Lower leg skin (tissue), 4 donors: ENCODE measurements at regions not wholly inside any gene's neighbourhood (a gene's known extent, or its start where the extent isn't known, plus 50 kb on each side); places are given as distances from the start of the nearest gene placed in this dataset.

Experiments used
- DNase-seq, 2 donors: peaks; one replicate each; pipeline ENCODE4 v3.0.0-alpha.2; 2019; ENCODE audit warnings: low spot score in 2 of 2
- H3K4me3 ChIP-seq: fragments of 200-600 bp; sonication (generic); 2 replicates; pipeline ENCODE4 v1.5.1; 2017; ENCODE audit warnings: mild to moderate bottlenecking, low read depth; ENCODE audit not compliant: poor library complexity, severe bottlenecking
- CTCF ChIP-seq, 3 donors: fragments of 450-650 bp; IDR thresholded peaks; one replicate each; pipeline ENCODE4 v1.5.1; 2016; ENCODE audit warnings: antibody characterized with exemption in 3 of 3, mild to moderate bottlenecking in 3 of 3, moderate library complexity in 2 of 3
- POLR2A ChIP-seq, 2 donors: fragments of 450-650 bp; IDR thresholded peaks; one replicate each; pipeline ENCODE4 v1.6.1; 2016 to 2017; ENCODE audit warnings: antibody characterized with exemption in 2 of 2, mild to moderate bottlenecking in 1 of 2, moderate library complexity in 1 of 2
- WGBS, 2 donors: methylation state at CpG; one replicate each; pipeline ENCODE4 v1.1.5; 2018; 5-methylcytosine and 5-hydroxymethylcytosine counted together
- intact Hi-C: fragments of 100-400 bp; cut with DNase I; formaldehyde crosslinking; loops from one replicate; pipeline ENCODE4 v1.15.0; 2023; ENCODE audit warnings: low total_unique reads

- DNase-seq = peak in 1 of 2 donors; percentile 66
- TF ChIP-seq CTCF (IDR thresholded peaks at IDR 0.05) (no peak), POLR2A (IDR thresholded peaks at IDR 0.05) (no peak)
- 76 to 77% methylated on average over 5 of the region's 5 CpGs for WGBS, 2 donors
- intact Hi-C loops = no loop called here
- no peak overlapping the region for H3K4me3 ChIP-seq
Observed at GRCh38 chr1:30322859-30323257, 400.5 kb downstream of the MATN1 start.

- DNase-seq = peak in 1 of 2 donors; percentile 71
- TF ChIP-seq POLR2A (IDR thresholded peaks at IDR 0.05) (no peak), CTCF (IDR thresholded peaks at IDR 0.05) (no peak)
- no peak overlapping the region for H3K4me3 ChIP-seq
- 76 to 80% methylated on average over 10 of the region's 10 CpGs for WGBS, 2 donors
- intact Hi-C loops = no loop called here
Observed at GRCh38 chr1:30321996-30322858, 401.2 kb downstream of the MATN1 start.

- no peak overlapping the region for H3K4me3 ChIP-seq
- TF ChIP-seq CTCF (IDR thresholded peaks at IDR 0.05) = no peak
- peak in 1 of 2 donors; percentile 60 for DNase-seq
- intact Hi-C loops = no loop called here
- 66 to 71% methylated on average over 13 of the region's 13 CpGs for WGBS, 2 donors
Observed at GRCh38 chr1:30321246-30321910, 402.0 kb downstream of the MATN1 start.

GRCh38 chr1:30320581-30320890 lies 402.8 kb downstream of the MATN1 start:
- WGBS, 2 donors = 35 to 43% methylated on average over 2 of the region's 2 CpGs
- TF ChIP-seq POLR2A (IDR thresholded peaks at IDR 0.05) (no peak), CTCF (IDR thresholded peaks at IDR 0.05) (no peak)
- DNase-seq = peak in 1 of 2 donors; percentile 76
- no peak overlapping the region for H3K4me3 ChIP-seq
- intact Hi-C loops = no loop called here

GRCh38 chr1:30319765-30320580 lies 403.4 kb downstream of the MATN1 start:
- H3K4me3 ChIP-seq = no peak overlapping the region
- peak in 1 of 2 donors; percentile 65 for DNase-seq
- TF ChIP-seq CTCF (IDR thresholded peaks at IDR 0.05) (no peak), POLR2A (IDR thresholded peaks at IDR 0.05) (no peak)
- intact Hi-C loops = no loop called here
- WGBS, 2 donors = 76 to 78% methylated on average over 11 of the region's 11 CpGs
